ENCODE measurements at regions not wholly inside any gene's neighbourhood (a gene's known extent, or its start where the extent isn't known, plus 50 kb on each side); places are given as distances from the start of the nearest gene placed in this dataset.
"Not testable (repeated sequence)": the region's sequence is repeated elsewhere in the genome, so short reads cannot be mapped to it uniquely, and the experiment has no call there.

DNA sequence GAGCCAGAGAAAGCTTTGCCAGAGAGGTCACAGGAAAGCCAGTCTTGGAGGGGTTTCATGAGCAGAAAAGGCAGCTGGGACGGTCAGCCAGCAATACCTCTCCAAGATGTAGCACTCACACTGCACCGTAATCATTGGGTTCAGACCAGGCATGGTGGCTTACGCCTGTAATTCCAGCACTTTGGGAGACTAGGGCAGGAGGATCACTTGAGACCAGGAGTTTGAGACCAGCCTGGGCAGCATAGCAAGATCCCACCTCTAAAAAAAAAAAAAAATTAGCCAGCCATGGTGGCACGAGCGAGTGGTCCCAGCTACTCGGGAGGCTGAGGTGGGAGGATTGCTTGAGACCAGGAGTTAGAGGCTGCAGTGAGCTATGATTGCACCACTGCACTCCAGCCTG, 90.2 kb upstream of the CUX1 start:
- Mint-ChIP-seq H3K9me3 (peaks cover 6% of the 10 kb centered on the region), H3K27ac (no peak overlapping the region), H3K27me3 (ENCODE audit: low read depth) (peaks cover 8% of the 10 kb centered on the region; the same call in 1 of the 2 replicates), H3K36me3 (0 out of 2 replicates have a peak, but pooled peaks cover 3% of the 10 kb centered on the region), H3K4me3 (no peak overlapping the region), H3K4me1 (peaks cover 14% of the 10 kb centered on the region)
- TF ChIP-seq ZNF121 (CRISPR knock-in tag; IDR thresholded peaks at IDR 0.05) (peak; percentile 41; the same call in 1 of the 2 replicates), ZNF416 (CRISPR knock-in tag; IDR thresholded peaks at IDR 0.05) (no peak), SMAD4 (CRISPR knock-in tag; IDR thresholded peaks at IDR 0.05) (no peak)
- CTCF ChIA-PET: no interaction called here
- DNase-seq (ENCODE audit: low spot score) (no peak), ATAC-seq (no peak)
- POLR2A ChIA-PET: no interaction called here

DNA sequence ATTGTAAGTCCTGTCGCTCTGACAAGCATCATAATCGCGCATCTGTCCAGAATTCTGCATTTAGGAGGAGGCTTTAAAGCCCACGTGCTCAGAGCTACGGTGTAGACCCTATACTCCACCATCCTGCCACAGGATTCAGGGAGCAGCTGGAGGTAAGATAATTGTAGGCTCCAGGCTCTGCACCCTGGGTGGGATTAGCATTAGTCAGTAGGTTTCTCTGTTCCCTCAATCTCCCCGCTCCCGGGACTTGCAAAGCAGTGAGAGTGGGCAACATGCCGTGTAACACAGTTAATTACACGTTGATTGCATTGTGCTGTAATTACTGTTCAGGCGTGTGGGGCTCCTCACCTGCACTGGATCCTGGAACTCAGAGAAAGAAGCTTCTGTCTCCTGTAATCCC, 89.3 kb upstream of the CUX1 start:
- Mint-ChIP-seq H3K36me3 (0 out of 2 replicates have a peak, but pooled peaks cover 3% of the 10 kb centered on the region), H3K4me1 (peaks cover 14% of the 10 kb centered on the region), H3K27ac (no peak overlapping the region), H3K9me3 (peaks cover 6% of the 10 kb centered on the region), H3K4me3 (no peak overlapping the region), H3K27me3 (ENCODE audit: low read depth) (peaks cover 8% of the 10 kb centered on the region; the same call in 1 of the 2 replicates)
- ATAC-seq (no peak), DNase-seq (ENCODE audit: low spot score) (no peak)
- CTCF ChIA-PET: interaction anchor here (0.5 to 1.6 kb wide), 4 partner anchors 16 to 126 kb away, joined by 3 to 7 read pairs (median 4); no protein-coding TSS in a partner anchor
- TF ChIP-seq, protein P1, sequence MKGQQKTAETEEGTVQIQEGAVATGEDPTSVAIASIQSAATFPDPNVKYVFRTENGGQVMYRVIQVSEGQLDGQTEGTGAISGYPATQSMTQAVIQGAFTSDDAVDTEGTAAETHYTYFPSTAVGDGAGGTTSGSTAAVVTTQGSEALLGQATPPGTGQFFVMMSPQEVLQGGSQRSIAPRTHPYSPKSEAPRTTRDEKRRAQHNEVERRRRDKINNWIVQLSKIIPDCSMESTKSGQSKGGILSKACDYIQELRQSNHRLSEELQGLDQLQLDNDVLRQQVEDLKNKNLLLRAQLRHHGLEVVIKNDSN (CRISPR knock-in tag; IDR thresholded peaks at IDR 0.05): no peak
- TF ChIP-seq, protein P2, sequence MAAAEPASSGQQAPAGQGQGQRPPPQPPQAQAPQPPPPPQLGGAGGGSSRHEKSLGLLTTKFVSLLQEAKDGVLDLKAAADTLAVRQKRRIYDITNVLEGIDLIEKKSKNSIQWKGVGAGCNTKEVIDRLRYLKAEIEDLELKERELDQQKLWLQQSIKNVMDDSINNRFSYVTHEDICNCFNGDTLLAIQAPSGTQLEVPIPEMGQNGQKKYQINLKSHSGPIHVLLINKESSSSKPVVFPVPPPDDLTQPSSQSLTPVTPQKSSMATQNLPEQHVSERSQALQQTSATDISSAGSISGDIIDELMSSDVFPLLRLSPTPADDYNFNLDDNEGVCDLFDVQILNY (CRISPR knock-in tag; IDR thresholded peaks at IDR 0.05): no peak
- TF ChIP-seq TCF7 (CRISPR knock-in tag; IDR thresholded peaks at IDR 0.05; ENCODE audit: low read depth): no peak
- no peak for TF ChIP-seq ZNF416 (CRISPR knock-in tag; IDR thresholded peaks at IDR 0.05)
- TF ChIP-seq NR1H2 (CRISPR knock-in tag; IDR thresholded peaks at IDR 0.05): no peak
- no peak for TF ChIP-seq ZNF138 (CRISPR knock-in tag; conservative IDR thresholded peaks at IDR 0.05)
- no peak for TF ChIP-seq TEAD4 (CRISPR knock-in tag; IDR thresholded peaks at IDR 0.05)
- TF ChIP-seq SMAD3 (CRISPR knock-in tag; IDR thresholded peaks at IDR 0.05; ENCODE audit: borderline replicate concordance): no peak
- POLR2A ChIA-PET: no interaction called here

DNA sequence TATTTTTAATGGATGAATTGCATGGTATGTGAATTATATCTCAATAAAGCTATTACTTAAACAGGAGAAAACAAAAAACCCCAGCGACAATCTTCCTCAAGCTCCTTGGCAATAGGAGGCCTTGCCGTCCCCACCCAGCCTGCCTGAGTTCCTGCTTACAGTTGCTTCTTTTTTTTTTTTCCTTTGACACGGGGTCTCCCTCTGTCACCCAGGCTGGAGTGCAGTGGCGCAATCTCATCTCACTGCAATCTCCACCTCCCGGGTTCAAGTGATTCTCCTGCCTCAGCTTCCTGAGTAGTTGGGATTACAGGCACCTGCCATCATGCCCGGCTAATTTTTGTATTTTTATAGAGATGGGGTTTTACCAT, 88.6 kb upstream of the CUX1 start:
- H3K36me3 Mint-ChIP-seq; H3K27me3 Mint-ChIP-seq (ENCODE audit: low read depth); DNase-seq (ENCODE audit: low spot score); H3K9me3 Mint-ChIP-seq; ATAC-seq; H3K4me3 Mint-ChIP-seq; POLR2A ChIA-PET; H3K27ac Mint-ChIP-seq: not testable (repeated sequence)
- CTCF ChIA-PET: interaction anchor here (0.6 to 1.9 kb wide), 4 partner anchors 15 to 126 kb away, joined by 4 to 7 read pairs (median 6); no protein-coding TSS in a partner anchor
- H3K4me1 Mint-ChIP-seq: peaks cover 20% of the 10 kb centered on the region

DNA sequence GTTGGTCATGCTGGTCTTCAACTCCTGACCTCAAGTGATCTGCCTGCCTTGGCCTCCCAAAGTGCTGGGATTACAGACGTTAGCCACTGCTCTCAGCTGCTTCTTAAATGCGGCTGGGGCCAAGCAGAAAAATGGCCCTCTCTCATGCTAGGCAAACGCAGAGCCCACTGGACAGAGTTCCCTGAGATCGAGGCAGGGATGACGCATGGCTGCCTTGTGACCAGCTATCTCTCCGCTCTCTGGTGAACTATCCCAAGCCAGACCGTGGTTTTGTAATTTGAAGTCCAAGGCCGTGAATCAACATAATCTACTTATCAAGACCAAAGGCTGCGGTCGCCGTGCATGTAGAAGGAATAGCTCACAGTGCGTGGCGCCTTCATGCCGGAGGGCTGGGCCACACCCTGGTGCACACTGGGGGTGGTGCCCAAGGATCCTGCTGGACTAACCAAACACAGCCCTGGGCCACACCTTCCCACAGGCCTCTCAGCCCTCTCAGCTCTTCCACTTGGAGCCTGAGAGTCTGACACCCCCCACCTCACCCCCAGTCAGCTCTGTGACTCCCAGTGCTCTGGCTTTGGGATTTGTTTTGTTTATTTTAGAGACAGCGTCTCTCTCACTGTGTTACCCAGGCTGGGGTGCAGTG, 88.1 kb upstream of the CUX1 start:
- H3K9me3 Mint-ChIP-seq: no peaks in the 10 kb centered on the region
- peaks cover 24% of the 10 kb centered on the region for H3K4me1 Mint-ChIP-seq
- peak overlapping the region; percentile 33; the same call in 1 of the 2 replicates for H3K27ac Mint-ChIP-seq
- CTCF ChIA-PET: interaction anchor here (1.3 to 1.9 kb wide), 3 partner anchors 15 to 127 kb away, joined by 4 to 7 read pairs (median 7); no protein-coding TSS in a partner anchor
- ATAC-seq (no peak), DNase-seq (ENCODE audit: low spot score) (no peak)
- 0 out of 2 replicates have a peak, but pooled peaks cover 4% of the 10 kb centered on the region for H3K27me3 Mint-ChIP-seq (ENCODE audit: low read depth)
- no peak overlapping the region for H3K4me3 Mint-ChIP-seq
- H3K36me3 Mint-ChIP-seq: no peaks in the 10 kb centered on the region
- POLR2A ChIA-PET: interaction anchor here (0.5 kb wide), 1 partner anchor 94 kb away, joined by 3 read pairs; no protein-coding TSS in a partner anchor
- TF ChIP-seq, protein P3, sequence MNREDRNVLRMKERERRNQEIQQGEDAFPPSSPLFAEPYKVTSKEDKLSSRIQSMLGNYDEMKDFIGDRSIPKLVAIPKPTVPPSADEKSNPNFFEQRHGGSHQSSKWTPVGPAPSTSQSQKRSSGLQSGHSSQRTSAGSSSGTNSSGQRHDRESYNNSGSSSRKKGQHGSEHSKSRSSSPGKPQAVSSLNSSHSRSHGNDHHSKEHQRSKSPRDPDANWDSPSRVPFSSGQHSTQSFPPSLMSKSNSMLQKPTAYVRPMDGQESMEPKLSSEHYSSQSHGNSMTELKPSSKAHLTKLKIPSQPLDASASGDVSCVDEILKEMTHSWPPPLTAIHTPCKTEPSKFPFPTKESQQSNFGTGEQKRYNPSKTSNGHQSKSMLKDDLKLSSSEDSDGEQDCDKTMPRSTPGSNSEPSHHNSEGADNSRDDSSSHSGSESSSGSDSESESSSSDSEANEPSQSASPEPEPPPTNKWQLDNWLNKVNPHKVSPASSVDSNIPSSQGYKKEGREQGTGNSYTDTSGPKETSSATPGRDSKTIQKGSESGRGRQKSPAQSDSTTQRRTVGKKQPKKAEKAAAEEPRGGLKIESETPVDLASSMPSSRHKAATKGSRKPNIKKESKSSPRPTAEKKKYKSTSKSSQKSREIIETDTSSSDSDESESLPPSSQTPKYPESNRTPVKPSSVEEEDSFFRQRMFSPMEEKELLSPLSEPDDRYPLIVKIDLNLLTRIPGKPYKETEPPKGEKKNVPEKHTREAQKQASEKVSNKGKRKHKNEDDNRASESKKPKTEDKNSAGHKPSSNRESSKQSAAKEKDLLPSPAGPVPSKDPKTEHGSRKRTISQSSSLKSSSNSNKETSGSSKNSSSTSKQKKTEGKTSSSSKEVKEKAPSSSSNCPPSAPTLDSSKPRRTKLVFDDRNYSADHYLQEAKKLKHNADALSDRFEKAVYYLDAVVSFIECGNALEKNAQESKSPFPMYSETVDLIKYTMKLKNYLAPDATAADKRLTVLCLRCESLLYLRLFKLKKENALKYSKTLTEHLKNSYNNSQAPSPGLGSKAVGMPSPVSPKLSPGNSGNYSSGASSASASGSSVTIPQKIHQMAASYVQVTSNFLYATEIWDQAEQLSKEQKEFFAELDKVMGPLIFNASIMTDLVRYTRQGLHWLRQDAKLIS (CRISPR knock-in tag; IDR thresholded peaks at IDR 0.05; ENCODE audit: borderline replicate concordance): no peak
- TF ChIP-seq ZNF423 (CRISPR knock-in tag; IDR thresholded peaks at IDR 0.05) (no peak), NR3C1 (CRISPR knock-in tag; conservative IDR thresholded peaks at IDR 0.05; ENCODE audit: low read depth) (no peak), ZNF416 (CRISPR knock-in tag; IDR thresholded peaks at IDR 0.05) (no peak), IRF2 (CRISPR knock-in tag; IDR thresholded peaks at IDR 0.05; ENCODE audit: borderline replicate concordance, low read depth) (no peak), SMAD3 (CRISPR knock-in tag; IDR thresholded peaks at IDR 0.05; ENCODE audit: borderline replicate concordance) (no peak), RELA (CRISPR knock-in tag; IDR thresholded peaks at IDR 0.05; ENCODE audit: borderline replicate concordance) (no peak)
- TF ChIP-seq, protein P4, sequence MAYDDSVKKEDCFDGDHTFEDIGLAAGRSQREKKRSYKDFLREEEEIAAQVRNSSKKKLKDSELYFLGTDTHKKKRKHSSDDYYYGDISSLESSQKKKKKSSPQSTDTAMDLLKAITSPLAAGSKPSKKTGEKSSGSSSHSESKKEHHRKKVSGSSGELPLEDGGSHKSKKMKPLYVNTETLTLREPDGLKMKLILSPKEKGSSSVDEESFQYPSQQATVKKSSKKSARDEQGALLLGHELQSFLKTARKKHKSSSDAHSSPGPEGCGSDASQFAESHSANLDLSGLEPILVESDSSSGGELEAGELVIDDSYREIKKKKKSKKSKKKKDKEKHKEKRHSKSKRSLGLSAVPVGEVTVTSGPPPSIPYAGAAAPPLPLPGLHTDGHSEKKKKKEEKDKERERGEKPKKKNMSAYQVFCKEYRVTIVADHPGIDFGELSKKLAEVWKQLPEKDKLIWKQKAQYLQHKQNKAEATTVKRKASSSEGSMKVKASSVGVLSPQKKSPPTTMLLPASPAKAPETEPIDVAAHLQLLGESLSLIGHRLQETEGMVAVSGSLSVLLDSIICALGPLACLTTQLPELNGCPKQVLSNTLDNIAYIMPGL (CRISPR knock-in tag; IDR thresholded peaks at IDR 0.05): no peak
- TF ChIP-seq, protein P5, sequence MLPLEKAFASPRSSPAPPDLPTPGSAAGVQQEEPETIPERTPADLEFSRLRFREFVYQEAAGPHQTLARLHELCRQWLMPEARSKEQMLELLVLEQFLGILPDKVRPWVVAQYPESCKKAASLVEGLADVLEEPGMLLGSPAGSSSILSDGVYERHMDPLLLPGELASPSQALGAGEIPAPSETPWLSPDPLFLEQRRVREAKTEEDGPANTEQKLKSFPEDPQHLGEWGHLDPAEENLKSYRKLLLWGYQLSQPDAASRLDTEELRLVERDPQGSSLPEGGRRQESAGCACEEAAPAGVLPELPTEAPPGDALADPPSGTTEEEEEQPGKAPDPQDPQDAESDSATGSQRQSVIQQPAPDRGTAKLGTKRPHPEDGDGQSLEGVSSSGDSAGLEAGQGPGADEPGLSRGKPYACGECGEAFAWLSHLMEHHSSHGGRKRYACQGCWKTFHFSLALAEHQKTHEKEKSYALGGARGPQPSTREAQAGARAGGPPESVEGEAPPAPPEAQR (CRISPR knock-in tag; IDR thresholded peaks at IDR 0.05): no peak
